ENCODE measurements at regions not wholly inside any gene's neighbourhood (a gene's known extent, or its start where the extent isn't known, plus 50 kb on each side); places are given as distances from the start of the nearest gene placed in this dataset.
"Not testable (repeated sequence)": the region's sequence is repeated elsewhere in the genome, so short reads cannot be mapped to it uniquely, and the experiment has no call there.

DNA sequence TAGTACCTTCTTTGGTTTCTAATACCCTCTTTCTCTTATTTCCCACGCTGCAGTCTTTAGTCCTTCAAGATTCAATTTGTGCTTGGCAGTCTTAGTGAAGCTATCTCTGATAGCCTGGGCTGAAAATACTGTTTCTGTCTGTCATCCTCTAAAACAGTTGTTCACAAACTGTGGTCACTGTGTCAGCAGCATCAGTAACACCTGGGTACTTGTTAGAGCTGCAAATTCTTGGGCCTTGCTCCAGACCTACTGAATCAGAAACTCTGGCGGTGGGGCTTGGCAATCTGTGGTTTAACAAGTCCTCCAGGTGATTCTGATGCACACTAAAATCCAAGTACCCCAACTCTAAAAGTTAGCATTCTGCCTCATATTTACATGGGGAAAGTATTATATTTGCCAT, 217.5 kb upstream of the SEL1L start:
- DNase-seq: no peak

DNA sequence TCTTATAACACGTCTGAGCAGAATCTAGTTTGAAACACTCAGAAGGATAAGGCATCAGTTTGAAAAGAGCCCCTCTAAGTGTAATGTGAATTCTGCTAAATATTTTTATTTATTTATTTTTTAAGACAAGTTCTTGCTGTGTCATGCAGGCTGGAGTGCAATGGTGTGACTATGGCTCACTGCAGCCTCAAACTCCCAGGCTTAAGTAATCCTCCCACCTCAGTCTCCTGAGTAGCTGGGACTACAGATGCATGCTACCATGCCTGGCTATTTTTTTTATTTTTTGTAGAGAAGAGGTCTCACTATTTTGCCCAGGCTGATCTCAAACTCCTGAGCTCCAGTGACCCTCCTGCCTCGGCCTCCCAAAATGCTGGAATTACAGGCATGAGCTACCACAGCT, 225.9 kb upstream of the SEL1L start:
- no peak for DNase-seq

DNA sequence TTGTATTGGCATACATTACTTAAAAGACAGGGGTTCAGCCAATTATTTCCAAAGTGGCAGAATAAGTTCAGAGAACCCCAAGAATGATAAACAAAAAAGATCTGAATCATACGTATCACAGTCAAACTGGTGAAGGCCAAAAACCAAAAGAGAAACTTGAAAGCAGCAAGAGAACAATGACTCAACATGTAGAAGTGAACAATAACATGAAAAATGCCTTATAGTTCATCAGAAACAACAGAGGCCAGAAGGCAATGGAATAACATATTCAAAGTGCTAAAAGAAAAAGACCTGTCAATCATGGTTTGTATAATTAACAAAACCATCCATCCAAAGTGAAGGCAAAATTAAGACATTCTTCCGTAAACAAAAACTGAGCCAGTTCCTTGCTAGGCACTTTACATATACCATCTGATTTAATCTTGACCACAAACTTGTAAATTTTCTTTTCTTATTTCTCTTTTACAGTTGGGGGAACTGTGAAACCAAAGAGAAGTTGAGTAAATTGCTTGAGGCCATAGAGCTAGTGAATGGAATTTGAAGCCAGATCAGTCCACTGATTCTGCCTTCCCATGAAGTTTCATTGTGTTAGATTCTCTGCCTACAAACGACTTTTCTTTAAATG, 232.1 kb upstream of the SEL1L start:
- no peak for DNase-seq

DNA sequence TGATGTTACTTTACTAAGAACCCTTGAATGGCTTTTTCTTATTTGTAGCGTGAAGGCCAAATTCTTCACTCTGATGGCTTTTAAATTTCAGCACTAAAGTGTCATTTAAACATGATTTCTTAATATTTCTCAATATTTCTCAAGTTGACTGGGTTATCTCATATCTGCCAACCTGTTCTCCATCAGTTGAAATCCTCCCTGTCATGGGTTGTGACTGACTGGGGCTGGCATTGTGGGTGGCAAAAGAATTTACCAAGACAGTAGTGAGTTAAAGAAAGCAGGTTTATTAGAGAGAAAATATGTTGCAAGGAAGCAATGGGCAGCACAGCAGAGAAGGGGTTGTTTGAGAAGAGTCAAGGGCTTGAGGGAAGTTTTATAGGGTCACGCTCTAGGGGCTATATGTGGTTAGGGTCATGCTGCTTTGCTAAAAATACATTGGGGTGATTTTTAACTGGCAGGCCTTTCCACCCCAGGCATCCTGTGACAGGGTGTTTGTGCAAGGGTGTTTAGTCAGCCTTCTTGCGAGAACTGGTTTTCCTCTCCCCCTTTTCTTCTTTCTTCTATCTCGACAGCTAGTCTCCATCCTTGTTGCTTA, 232.8 kb upstream of the SEL1L start:
- DNase-seq: no peak

DNA sequence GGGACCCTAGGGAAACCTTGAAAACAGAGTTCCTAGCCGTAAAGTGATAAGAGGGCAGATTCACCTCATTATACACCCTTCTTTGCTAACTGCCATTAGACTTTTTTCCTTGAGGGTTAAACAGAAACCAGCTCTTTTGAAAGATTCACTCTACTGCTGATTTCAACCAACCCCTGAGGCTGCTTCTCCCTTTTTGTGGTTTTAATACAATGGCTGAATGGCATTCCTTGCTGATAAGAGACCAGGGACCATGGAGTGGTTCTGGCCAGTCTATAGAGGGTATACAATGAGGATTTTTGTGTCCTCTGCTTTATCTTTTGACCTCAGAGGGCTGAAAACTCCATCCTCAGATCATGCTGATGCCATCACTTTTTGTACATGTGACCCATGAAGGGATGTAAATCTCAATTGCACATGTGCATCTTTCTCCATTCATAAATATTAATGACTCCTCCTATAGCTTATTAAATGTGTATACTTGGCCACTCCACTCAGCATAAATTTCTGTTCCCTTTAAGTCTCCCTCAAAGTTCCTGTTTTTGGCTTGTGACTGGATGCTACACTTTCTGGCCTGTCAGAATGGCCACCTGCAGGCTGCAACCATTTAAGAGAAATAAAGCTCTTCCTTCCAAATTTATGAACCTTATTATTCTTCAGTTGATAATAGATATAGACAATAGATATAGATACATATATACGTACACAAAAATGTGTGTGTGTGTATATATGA, 233.8 kb upstream of the SEL1L start:
- DNase-seq: no peak

DNA sequence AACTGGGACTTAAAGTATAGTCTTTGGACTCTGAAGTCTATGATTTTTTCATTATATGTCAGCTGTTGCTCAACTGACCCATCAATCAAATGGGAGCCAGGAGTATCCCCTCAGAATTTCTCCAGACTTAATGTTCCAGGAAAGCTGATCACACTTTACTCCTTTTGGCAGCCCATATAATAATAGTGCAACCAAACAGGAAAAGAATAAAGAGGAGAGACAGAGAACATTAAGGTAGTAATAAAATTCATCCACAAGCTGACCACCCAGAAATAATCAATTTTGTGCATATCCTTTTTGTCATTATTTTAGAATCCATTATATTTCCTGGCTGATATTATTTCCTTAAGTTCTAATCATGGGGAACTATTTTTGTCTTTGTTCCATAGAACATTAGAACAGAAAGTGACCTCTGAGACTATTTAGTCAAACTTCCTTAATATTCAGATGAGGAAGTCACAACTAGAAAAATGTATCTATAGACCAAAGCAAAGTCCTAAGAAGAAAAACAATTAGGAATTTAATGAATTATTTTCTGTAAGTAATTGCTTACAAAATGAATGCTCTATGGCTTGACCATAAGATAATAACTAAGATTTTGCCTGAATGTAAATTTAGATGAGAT, 238.1 kb upstream of the SEL1L start:
- DNase-seq: no peak

DNA sequence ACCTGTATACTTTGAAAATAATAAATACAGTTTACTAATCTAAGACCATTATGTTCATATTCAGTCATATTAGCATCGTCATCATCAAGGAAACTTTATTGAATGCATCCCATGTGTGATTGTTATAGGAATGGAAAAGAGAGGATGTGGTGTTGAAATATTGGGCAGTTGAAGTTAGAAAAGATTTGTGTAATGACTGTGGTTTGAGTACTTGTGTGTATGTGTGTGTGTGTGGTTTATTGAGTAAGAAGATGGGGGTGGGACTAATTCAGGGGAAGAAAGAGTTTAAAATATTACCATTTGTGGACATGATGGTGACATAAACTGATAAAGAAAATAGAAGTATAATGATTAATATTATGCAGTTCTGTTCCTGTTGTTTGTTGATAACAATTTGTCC, 238.7 kb upstream of the SEL1L start:
- DNase-seq: no peak

DNA sequence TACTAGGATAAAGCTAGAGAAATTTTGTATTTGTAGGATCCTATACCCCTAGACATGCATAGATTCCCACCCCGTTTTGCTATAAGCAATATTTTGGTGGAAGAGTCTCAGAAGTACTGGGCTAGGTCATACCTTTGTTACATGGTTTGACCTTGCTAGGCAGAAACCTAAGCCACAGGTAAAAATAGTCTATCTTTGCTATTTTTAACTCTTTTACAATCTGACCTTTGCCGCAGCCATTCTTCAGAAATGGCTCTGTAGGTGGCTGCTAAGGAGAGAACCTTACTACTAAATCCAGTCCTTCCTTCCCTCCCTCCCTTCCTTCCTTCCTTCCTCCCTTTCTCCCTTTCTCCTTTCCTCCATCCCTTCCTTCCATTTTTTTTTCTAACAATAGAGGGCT, 242.9 kb upstream of the SEL1L start:
- DNase-seq: no peak

DNA sequence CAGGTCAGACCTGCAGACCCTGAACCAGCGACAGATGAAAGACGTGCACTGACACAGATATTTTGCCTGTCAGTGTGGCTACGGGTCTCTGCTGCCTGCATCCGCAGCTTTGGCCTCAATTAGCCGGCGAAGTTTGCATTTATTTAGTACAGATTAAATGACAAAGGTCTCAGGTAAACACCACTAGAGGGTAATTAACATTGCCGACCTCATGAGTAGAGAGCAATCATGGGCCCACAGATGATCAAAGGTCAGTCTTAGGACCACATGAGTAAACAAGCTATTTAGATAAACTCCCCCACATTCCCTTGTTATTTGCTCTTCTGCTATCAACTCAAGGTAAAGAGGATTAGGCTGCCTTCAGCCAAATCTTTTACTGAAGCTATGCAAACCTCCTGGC, 248.1 kb upstream of the SEL1L start:
- DNase-seq: not testable (repeated sequence)

DNA sequence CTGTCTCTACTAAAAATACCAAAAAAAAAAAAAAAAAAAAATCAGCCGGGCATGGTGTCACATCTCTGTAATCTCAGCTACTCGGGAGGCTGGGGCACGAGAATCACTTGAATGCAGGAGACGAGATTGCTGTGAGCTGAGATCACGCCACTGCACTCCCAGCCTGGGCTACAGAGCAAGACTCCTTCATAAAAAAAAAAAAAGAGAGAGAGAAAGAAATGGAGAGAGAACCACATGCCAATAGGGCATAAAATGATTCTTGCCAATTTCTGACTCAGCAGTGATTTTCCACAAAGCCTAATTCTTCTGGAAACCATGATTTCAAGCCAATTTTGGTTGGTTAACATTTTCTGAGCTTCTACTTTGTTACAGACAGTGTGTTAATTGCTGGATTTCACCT, 250.4 kb upstream of the SEL1L start:
- DNase-seq: no peak

DNA sequence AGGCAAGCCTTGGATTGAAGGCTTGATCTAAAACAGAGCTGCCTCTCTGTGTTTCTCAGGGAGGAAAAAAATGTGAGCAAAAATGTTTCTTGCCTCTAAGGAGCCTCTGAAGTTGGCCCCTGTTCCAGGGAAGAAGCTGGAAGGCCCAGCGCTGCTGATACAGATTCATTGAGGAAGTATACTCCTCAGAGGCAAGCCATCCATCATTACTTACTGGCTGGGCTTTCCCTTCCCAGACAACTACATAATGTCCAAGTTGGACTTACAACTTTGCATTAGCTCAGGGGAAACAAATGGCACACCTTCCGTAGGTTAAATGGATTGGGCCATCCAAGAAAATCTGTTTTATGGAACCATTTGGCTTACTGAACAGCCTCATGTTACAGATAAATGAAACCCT, 263.7 kb upstream of the SEL1L start:
- DNase-seq: no peak

DNA sequence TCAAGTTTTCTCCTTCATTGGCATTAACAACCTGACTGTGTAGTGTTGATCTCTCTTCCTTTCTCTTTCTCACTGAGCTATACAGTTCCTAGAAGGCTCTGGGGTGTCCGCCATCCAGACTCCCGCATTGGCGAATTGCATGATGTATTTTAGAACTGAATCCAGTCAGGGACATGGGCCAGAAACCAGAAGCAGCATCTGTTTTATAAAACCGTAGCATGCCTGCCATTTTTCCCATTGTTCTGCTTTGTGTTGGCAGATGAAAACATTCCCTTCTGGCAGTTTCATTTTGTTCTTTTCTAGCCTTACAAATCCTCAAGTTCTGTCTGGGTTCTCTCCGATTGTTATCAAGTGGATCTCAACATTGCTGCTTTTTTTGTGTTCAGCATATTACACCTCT, 268.3 kb upstream of the SEL1L start:
- no peak for DNase-seq

DNA sequence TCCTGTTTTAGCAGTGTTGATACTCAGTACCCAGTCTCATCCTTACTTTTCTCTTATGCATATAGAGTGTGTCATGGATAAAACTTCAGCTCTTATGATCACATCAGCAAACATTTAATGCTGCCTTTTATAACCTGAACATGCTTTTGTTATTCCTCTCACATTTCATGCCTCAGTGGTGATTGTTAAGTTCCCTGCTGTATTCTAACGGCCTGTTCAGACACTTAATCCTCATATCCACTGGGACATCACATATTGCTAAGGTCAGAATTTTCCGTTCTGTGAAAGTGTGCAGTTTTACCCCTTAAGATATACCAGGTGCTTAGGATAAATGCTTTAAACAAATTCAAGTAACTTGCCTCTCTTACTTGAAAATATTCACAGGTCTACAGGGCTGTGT, 268.7 kb upstream of the SEL1L start:
- DNase-seq: no peak

DNA sequence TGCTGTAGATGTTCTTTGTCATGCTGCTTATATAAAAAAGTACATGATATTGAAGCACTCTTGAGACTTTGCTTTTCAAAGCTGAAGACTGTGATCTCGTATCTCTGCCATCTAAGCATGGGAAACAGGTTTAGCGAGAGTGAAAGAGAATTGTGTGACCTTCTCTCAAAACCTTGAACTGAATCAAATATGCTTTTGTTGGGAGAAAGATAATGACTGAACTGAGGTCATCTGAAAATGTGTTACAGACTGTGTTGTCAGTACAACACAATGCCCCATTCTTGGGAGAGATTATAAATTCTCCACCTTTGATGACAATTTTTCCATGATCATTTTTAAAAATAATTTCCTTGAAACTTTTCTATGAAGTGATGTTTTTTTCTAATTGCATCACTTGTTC, 272.1 kb upstream of the SEL1L start:
- no peak for DNase-seq

DNA sequence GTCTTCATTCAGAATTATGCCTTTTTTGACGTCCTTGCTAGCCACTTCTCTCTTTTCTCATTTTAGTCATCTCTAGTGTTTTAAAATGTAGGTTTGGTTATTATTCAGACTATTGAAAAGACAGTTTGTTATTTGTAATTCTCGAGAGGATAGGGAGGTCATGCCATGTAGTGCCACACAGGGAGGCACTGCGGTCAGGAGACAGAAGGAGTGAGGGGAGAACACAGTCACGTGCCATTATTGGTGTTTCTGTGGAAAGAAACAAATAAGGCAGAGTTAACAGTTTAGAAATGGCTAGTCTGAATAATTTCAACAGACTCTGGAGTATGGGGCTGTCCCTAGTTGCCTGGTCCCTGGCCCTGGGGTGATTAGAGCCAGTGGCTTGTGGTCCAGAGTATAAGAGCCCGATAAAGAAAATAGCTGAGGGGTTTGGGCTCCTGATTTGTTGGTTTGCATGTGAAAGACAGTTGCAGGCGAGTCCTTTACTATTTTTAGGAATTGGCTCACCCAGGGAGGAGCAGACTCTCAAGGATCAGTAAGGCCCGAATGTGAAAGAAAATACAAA, 278.1 kb upstream of the SEL1L start:
- no peak for DNase-seq

DNA sequence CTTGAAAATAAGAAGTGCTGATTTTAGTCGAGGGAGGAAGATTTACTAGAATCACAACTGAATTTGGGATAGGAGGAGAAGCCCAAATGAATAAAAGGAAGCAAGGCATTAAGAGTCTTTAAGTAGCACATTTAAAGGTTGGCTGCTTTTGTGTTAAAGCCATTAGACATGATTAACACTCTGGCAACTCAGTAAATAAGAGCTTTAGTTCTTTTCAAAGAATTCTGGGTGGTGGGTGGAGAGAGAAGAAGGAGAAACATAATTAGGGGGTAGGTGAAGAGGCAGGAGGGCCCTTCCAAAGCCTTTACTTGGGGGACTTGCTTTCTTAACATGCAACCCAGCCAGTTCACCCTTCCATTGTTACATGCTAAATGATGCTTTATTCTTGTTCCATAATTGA, 284.6 kb upstream of the SEL1L start:
- DNase-seq: no peak

DNA sequence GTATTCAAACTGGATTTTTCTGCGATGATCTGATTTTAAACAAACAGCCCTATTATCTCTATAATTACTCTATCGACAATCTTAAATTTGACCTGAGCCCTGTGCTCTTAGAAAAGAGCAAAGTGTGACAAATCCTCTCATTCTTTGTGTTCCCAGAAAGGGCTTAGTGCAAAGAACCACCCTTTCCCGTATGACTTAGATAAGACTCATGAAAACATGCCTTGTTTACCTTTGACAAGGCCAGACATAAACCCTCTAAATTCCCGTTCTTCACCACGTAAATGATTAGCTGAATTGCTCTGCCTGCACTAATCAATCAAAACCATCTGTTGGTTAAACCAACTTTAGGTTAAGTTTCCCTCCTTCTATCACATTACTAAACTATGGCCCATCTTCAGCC, 285.7 kb upstream of the SEL1L start:
- DNase-seq: no peak

DNA sequence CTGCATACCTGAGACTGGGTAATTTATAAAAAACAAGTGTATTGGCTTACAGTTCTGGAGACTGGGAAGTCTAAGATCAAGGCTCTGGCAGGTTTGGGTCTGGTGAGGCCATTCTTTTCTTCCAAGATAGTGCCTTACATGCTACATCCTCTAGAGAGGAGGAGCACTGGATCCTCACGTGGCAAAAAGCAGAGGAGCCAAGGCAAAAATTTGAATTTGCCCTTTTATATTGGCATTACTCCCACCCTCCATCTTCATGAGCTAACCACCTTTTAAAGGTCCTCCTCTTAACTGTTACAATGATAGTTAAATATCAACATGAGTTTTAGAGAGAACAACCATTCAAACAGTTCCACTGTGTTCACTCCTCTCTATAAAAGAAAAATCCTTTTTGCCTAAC, 286.3 kb upstream of the SEL1L start:
- DNase-seq: no peak

DNA sequence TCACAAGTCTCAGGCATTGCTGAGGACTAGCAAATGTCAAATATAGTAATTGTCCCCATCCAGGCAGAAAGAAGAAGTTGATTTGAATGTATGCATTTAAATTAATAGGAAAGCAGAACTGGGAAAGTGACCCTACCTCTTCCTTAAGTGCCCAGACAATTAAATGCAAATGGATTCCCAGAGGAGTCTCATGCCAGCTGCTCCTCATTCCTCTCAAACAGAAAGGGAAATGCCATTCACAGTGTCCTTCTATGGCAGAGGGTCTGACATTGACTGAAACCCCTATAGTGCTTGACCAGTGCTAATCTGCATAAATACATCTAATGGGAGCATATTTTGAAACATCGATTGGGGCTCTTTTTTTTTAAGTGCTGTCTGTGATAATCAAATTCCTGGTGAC, 292.4 kb upstream of the SEL1L start:
- no peak for DNase-seq

DNA sequence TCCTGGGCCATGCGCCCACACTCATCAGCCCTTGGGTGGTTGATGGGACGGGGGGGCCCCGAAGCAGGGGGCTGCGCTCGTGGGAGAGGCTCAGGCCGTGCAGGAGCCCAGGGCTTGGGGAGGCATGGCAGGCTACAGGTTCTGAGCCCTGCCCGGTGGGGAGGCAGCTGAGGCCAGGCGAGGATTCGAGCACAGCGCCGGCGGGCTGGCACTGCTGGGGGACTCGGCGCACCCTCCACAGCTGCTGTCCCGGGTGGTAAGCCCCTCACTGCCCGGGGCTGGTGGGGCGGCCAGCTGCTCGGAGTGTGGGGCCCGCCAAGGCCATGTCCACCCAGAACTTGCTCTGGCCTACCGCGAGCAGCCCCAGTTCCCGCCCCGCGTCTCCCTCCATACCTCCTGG, 295.8 kb upstream of the SEL1L start:
- no peak for DNase-seq

DNA sequence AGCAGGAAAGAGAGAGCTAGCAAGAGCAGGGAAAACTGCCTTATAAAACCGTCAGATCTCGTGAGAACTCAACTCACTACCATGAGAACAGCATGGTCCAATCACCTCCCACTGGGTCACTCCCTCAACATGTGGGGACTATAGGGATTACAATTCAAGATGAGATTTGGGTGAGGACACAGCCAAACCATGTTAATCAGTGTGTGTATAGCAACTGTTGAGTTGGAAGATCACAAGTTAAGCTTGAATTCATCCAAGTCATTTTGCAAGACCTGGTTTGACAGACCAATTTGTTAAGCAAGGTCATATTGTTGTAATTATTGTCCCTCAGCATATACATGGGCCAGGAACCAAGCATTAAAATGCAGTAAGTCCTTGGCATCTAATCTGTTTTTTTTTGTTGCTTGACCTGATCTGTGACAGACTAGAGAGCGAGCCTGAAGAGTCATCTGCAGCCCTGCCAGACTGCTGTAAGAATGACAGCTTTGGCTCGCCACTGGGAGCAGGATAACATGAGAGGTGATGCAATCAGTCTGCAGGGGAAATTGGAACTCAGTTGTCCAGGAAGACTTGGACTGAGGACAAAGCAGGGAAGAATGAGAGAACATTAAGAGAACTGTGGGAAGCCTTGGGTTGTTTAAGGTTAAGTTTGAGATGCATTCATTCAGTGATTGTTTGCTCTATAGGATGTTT, 297.6 kb upstream of the SEL1L start:
- DNase-seq: no peak

DNA sequence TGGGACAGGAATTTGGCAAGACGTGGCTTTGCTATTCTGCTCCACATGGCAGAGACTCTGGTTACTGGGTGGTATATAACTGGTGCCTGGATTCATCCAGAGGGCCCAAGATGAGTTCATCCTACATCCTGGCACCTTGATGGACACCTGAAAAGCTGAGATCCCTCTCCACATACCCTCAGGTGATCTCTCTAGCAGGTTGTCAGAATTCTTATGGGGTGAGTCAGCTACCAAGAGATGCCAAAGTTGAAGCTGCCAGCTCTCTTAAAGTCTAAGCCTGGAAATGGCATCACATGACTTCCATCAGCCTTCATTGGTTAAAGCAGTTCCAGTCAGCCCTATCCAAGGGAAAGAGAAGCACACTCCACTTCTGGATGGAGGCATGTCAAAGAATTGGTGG, 300.7 kb upstream of the SEL1L start:
- DNase-seq: no peak

Measured in renal pelvis (tissue), 1 donor.